IMR-90 (cell line): ENCODE measurements at regions not wholly inside any gene's neighbourhood (a gene's known extent, or its start where the extent isn't known, plus 50 kb on each side); places are given as distances from the start of the nearest gene placed in this dataset.

Source experiments
- ATAC-seq: fragments of 200-7000 bp; cut with Tn5 transposase; 2 replicates; pipeline ENCODE4 v1.9.1; 2020; ENCODE audit warnings: low read depth, mild to moderate bottlenecking, moderate library complexity
- BruUV-seq: library from RNA; stranded (reverse); fragments of 400-500 nt; replicated peaks from 2 replicates; lab custom pipeline; 2021; lab: Mats Ljungman, UMichigan
- CTCF ChIA-PET: fragments of 300-600 bp; formaldehyde crosslinking; extraction: SDS; loops from one replicate; lab custom pipeline; 2021; ENCODE audit warnings: antibody characterized with exemption; lab: Yijun Ruan, JAX
- POLR2A ChIA-PET: fragments of 300-600 bp; sonication (Branson Sonifier 250); formaldehyde crosslinking; loops from one replicate; lab custom pipeline; 2022; ENCODE audit warnings: antibody characterized with exemption; ENCODE audit not compliant: unreplicated experiment; lab: Charles Lee
- DNase-seq: peaks from one replicate; pipeline ENCODE4 v3.0.0; 2013
- H2AFZ ChIP-seq: replicated peaks from 2 replicates; pipeline ENCODE3; 2013; ENCODE audit warnings: low read length, mild to moderate bottlenecking; ENCODE audit not compliant: poor library complexity
- H2AK5ac ChIP-seq: 2 replicates; pipeline ENCODE4 v1.6.1; 2013; ENCODE audit warnings: low read depth, low read length, inconsistent platforms
- H2AK9ac ChIP-seq: replicated peaks from 2 replicates; pipeline ENCODE3; 2013; ENCODE audit warnings: mild to moderate bottlenecking, low read depth, low read length, moderate library complexity; ENCODE audit not compliant: poor library complexity
- H2BK120ac ChIP-seq: 2 replicates; pipeline ENCODE4 v1.6.1; 2013; ENCODE audit warnings: low read depth, low read length, inconsistent platforms
- H2BK15ac ChIP-seq: 3 replicates; pipeline ENCODE4 v1.6.1; 2013; ENCODE audit warnings: low read depth, low read length, inconsistent platforms
- H2BK20ac ChIP-seq: 2 replicates; pipeline ENCODE4 v1.6.1; 2013; ENCODE audit warnings: low read depth, mild to moderate bottlenecking, inconsistent platforms, low read length, moderate library complexity
- H2BK5ac ChIP-seq: 2 replicates; pipeline ENCODE4 v1.6.1; 2013; ENCODE audit warnings: mild to moderate bottlenecking, low read depth, low read length, inconsistent platforms; ENCODE audit not compliant: poor library complexity, severe bottlenecking
- H3K14ac ChIP-seq: replicated peaks from 2 replicates; pipeline ENCODE4 v1.6.1; 2013; ENCODE audit warnings: low read depth, low read length, inconsistent platforms
- H3K18ac ChIP-seq: 2 replicates; pipeline ENCODE4 v1.6.1; 2013; ENCODE audit warnings: low read depth, low read length, control low read depth
- H3K23ac ChIP-seq: 2 replicates; pipeline ENCODE4 v1.6.1; 2013; ENCODE audit warnings: low read depth, low read length, inconsistent platforms
- H3K27ac ChIP-seq: 2 replicates; pipeline ENCODE4 v1.5.1; 2013; ENCODE audit warnings: mild to moderate bottlenecking, control low read depth, low read length; ENCODE audit not compliant: insufficient read depth
- H3K27me3 ChIP-seq: 2 replicates; pipeline ENCODE4 v1.6.1; 2013; ENCODE audit warnings: low read length; ENCODE audit not compliant: control insufficient read depth, insufficient read depth
- H3K36me3 ChIP-seq: 2 replicates; pipeline ENCODE4 v1.6.1; 2013; ENCODE audit warnings: low read length, mixed read lengths; ENCODE audit not compliant: control insufficient read depth, insufficient read depth
- H3K4ac ChIP-seq: 2 replicates; pipeline ENCODE4 v1.6.1; 2013; ENCODE audit warnings: low read depth, low read length, inconsistent platforms
- H3K4me1 ChIP-seq: 2 replicates; pipeline ENCODE4 v1.6.1; 2013; ENCODE audit warnings: low read length, mixed read lengths; ENCODE audit not compliant: control insufficient read depth, insufficient read depth
- H3K4me2 ChIP-seq: 2 replicates; pipeline ENCODE4 v1.6.1; 2013; ENCODE audit warnings: low read depth, mild to moderate bottlenecking, control low read depth, low read length, moderate library complexity
- H3K4me3 ChIP-seq: 2 replicates; pipeline ENCODE4 v1.5.1; 2013; ENCODE audit warnings: low read depth, mild to moderate bottlenecking, control low read depth, low read length, moderate library complexity; ENCODE audit not compliant: insufficient read depth
- H3K56ac ChIP-seq: 2 replicates; pipeline ENCODE4 v1.6.1; 2013; ENCODE audit warnings: low read length, inconsistent platforms; ENCODE audit not compliant: insufficient read depth; ENCODE audit errors: extremely low read depth
- H3K79me1 ChIP-seq, 2 experiments: 2 replicates each; pipeline ENCODE4 v1.6.1; 2013; ENCODE audit warnings: low read length in 2 of 2, inconsistent platforms in 1 of 2, low read depth in 1 of 2
- H3K9ac ChIP-seq: 2 replicates; pipeline ENCODE4 v1.6.1; 2013; ENCODE audit warnings: low read depth, low read length, control low read depth
- H3K9me1 ChIP-seq: 2 replicates; pipeline ENCODE4 v1.6.1; 2013; ENCODE audit warnings: low read length, inconsistent platforms; ENCODE audit not compliant: insufficient read depth
- H3K9me3 ChIP-seq: 2 replicates; pipeline ENCODE4 v1.6.1; 2013; ENCODE audit warnings: low read length; ENCODE audit not compliant: control insufficient read depth, insufficient read depth
- H4K20me1 ChIP-seq: 2 replicates; pipeline ENCODE4 v1.6.1; 2013; ENCODE audit warnings: low read length, inconsistent platforms; ENCODE audit not compliant: insufficient read depth
- H4K5ac ChIP-seq: 2 replicates; pipeline ENCODE4 v1.6.1; 2013; ENCODE audit warnings: mild to moderate bottlenecking, low read depth, low read length, control low read depth
- H4K8ac ChIP-seq, 2 experiments: 2 replicates each; pipeline ENCODE4 v1.6.1; 2013; ENCODE audit warnings: low read depth in 2 of 2, low read length in 2 of 2, control low read depth in 1 of 2, inconsistent platforms in 1 of 2
- H4K91ac ChIP-seq: 2 replicates; pipeline ENCODE4 v1.6.1; 2013; ENCODE audit warnings: low read depth, low read length, inconsistent platforms; ENCODE audit not compliant: insufficient read depth
- BHLHE40 ChIP-seq: fragments of 150-350 bp; IDR thresholded peaks from 2 replicates; pipeline ENCODE4 v1.6.1; 2016; ENCODE audit warnings: mild to moderate bottlenecking, low read depth, low read length
- CEBPB ChIP-seq: IDR thresholded peaks from 2 replicates; pipeline ENCODE4 v1.6.1; 2012; ENCODE audit warnings: low read depth, low read length, improper control_type of control experiment
- CHD1 ChIP-seq: IDR thresholded peaks from 2 replicates; pipeline ENCODE4 v1.6.1; 2012; ENCODE audit warnings: low read depth, low read length, improper control_type of control experiment
- CTCF ChIP-seq: conservative IDR thresholded peaks from 2 replicates; pipeline ENCODE4 v1.5.1; 2012; ENCODE audit warnings: mild to moderate bottlenecking, low read depth, low read length, improper control_type of control experiment
- ELK1 ChIP-seq: fragments of 150-350 bp; IDR thresholded peaks from 2 replicates; pipeline ENCODE4 v1.6.1; 2016; ENCODE audit warnings: low read depth, mild to moderate bottlenecking, low read length, moderate library complexity, borderline replicate concordance
- FOS ChIP-seq: fragments of 150-350 bp; IDR thresholded peaks from 2 replicates; pipeline ENCODE4 v1.6.1; 2016; ENCODE audit warnings: low read depth, low read length
- MAFK ChIP-seq: IDR thresholded peaks from 2 replicates; pipeline ENCODE4 v1.6.1; 2012; ENCODE audit warnings: low read depth, low read length, improper control_type of control experiment
- MAZ ChIP-seq: IDR thresholded peaks from 2 replicates; pipeline ENCODE4 v1.6.1; 2012; ENCODE audit warnings: low read depth, mild to moderate bottlenecking, low read length, improper control_type of control experiment, moderate library complexity, borderline replicate concordance
- MXI1 ChIP-seq: IDR thresholded peaks from 2 replicates; pipeline ENCODE4 v1.6.1; 2012; ENCODE audit warnings: low read depth, mild to moderate bottlenecking, low read length, moderate library complexity, borderline replicate concordance
- NFE2L2 ChIP-seq: fragments of 150-350 bp; IDR thresholded peaks from 2 replicates; pipeline ENCODE4 v1.6.1; 2016; ENCODE audit warnings: low read depth, mild to moderate bottlenecking, low read length
- POLR2A ChIP-seq: IDR thresholded peaks from 2 replicates; pipeline ENCODE4 v1.6.1; 2012; ENCODE audit warnings: mild to moderate bottlenecking, low read depth, low read length
- RAD21 ChIP-seq: IDR thresholded peaks from 2 replicates; pipeline ENCODE4 v1.6.1; 2012; ENCODE audit warnings: low read length, improper control_type of control experiment
- RCOR1 ChIP-seq: IDR thresholded peaks from 2 replicates; pipeline ENCODE4 v1.6.1; 2012; ENCODE audit warnings: mild to moderate bottlenecking, low read length, improper control_type of control experiment; ENCODE audit not compliant: insufficient replicate concordance
- RFX5 ChIP-seq: IDR thresholded peaks from 2 replicates; pipeline ENCODE4 v1.8.0; 2012; ENCODE audit warnings: low read depth, mild to moderate bottlenecking, low read length, moderate library complexity
- SMC3 ChIP-seq: fragments of 150-350 bp; IDR thresholded peaks from 2 replicates; pipeline ENCODE4 v1.6.1; 2016; ENCODE audit warnings: low read depth, mild to moderate bottlenecking, antibody characterized with exemption, low read length, moderate library complexity
- USF2 ChIP-seq: fragments of 150-350 bp; IDR thresholded peaks from 2 replicates; pipeline ENCODE4 v1.6.1; 2017; ENCODE audit warnings: mild to moderate bottlenecking, antibody characterized with exemption, low read length, low read depth
- WGBS, 2 experiments: methylation state at CpG; one replicate each; pipeline versions ENCODE4 v1.1.5 to v1.1.7; 2013; ENCODE audit warnings: missing lambda C conversion rate in 2 of 2; ENCODE audit not compliant: insufficient read length in 1 of 2; ENCODE audit errors: extremely low coverage in 2 of 2; 5-methylcytosine and 5-hydroxymethylcytosine counted together
- dilution Hi-C: fragments of 300-500 bp; cut with HindIII; formaldehyde crosslinking; loops from one replicate; pipeline ENCODE4 v1.14.3; 2018; ENCODE audit warnings: low sequenced_read_pairs; ENCODE audit not compliant: unreplicated experiment
- in situ Hi-C: fragments of 300-500 bp; cut with MboI; formaldehyde crosslinking; loops from 3 replicates; pipeline ENCODE4 v1.14.3; 2019; ENCODE audit warnings: low sequenced_read_pairs, inconsistent platforms, mixed read lengths
- intact Hi-C: fragments of 100-400 bp; cut with micrococcal nuclease; formaldehyde crosslinking; loops from 2 replicates; pipeline ENCODE4 v1.10.0; 2022

GRCh38 chr17:51516924-51517323 is 256.6 kb downstream of the UTP18 start:
- no peak overlapping the region for H2AFZ ChIP-seq
- no peak overlapping the region for H4K8ac ChIP-seq
- no peak overlapping the region for H2AK9ac ChIP-seq
- CTCF ChIA-PET = no interaction called here
- no peak overlapping the region for H2AK5ac ChIP-seq
- H3K14ac ChIP-seq = no peak overlapping the region
- dilution Hi-C loops = no loop called here
- H3K36me3 ChIP-seq = no peaks in the 10 kb centered on the region
- H3K56ac ChIP-seq = no peak overlapping the region
- DNase-seq (no peak), ATAC-seq (no peak)
- no peak overlapping the region for H3K4me2 ChIP-seq
- no peak overlapping the region for H3K4me3 ChIP-seq
- H3K18ac ChIP-seq = no peak overlapping the region
- H2BK5ac ChIP-seq = no peak overlapping the region
- no peak overlapping the region for H3K9ac ChIP-seq
- no peak for TF ChIP-seq RFX5
- no peak for TF ChIP-seq CTCF
- TF ChIP-seq MAFK = no peak
- no peak for TF ChIP-seq USF2
- TF ChIP-seq BHLHE40 = no peak
- no peak for TF ChIP-seq ELK1
- no peak for TF ChIP-seq CHD1
- no peak for TF ChIP-seq MXI1
- TF ChIP-seq RCOR1 = no peak
- no peak for TF ChIP-seq NFE2L2
- TF ChIP-seq MAZ = no peak
- TF ChIP-seq POLR2A = no peak
- TF ChIP-seq FOS = no peak
- TF ChIP-seq CEBPB = no peak
- TF ChIP-seq SMC3 = no peak
- TF ChIP-seq RAD21 = no peak
- H2BK15ac ChIP-seq = no peak overlapping the region
- H3K27ac ChIP-seq = no peak overlapping the region
- no peak overlapping the region for H3K23ac ChIP-seq
- no peaks in the 10 kb centered on the region for H3K27me3 ChIP-seq
- no peak overlapping the region for H2BK20ac ChIP-seq
- no peaks in the 10 kb centered on the region for H3K9me1 ChIP-seq
- intact Hi-C loops = no loop called here
- no peaks in the 10 kb centered on the region for H3K79me1 ChIP-seq
- H4K5ac ChIP-seq = no peak overlapping the region
- no TSS peak for BruUV-seq
- H3K9me3 ChIP-seq = no peaks in the 10 kb centered on the region; the same call in 1 of the 2 replicates
- no peak overlapping the region for H4K91ac ChIP-seq
- POLR2A ChIA-PET = no interaction called here
- in situ Hi-C loops = no loop called here
- no peak overlapping the region for H3K4ac ChIP-seq
- H2BK120ac ChIP-seq = no peak overlapping the region
- WGBS, 2 experiments = no CpG with 5 or more reads among the region's 3 CpGs
- H3K4me1 ChIP-seq = no peaks in the 10 kb centered on the region
- H4K20me1 ChIP-seq = no peaks in the 10 kb centered on the region
